Dendritic cell treated with granulocyte-macrophage colony-stimulating factor and Interleukin-4, amounts not matched to agents 40 ng/mL and 50 ng/mL, for 4 days (primary cell): ENCODE measurements at regions not wholly inside any gene's neighbourhood (a gene's known extent, or its start where the extent isn't known, plus 50 kb on each side); places are given as distances from the start of the nearest gene placed in this dataset.

ENCODE experiments used
- H3K27ac Mint-ChIP-seq: one replicate; pipeline ENCODE4 v1.8.0; 2022; ENCODE audit warnings: mild to moderate bottlenecking, mixed read lengths
- H3K27me3 Mint-ChIP-seq: one replicate; pipeline ENCODE4 v1.8.0; 2022; ENCODE audit warnings: mild to moderate bottlenecking, mixed read lengths
- H3K36me3 Mint-ChIP-seq: one replicate; pipeline ENCODE4 v1.8.0; 2022; ENCODE audit warnings: low read depth, mixed read lengths
- H3K4me1 Mint-ChIP-seq: one replicate; pipeline ENCODE4 v1.8.0; 2022; ENCODE audit warnings: low read depth, mixed read lengths
- H3K4me3 Mint-ChIP-seq: one replicate; pipeline ENCODE4 v1.8.0; 2022; ENCODE audit warnings: mild to moderate bottlenecking, moderate library complexity, mixed read lengths
- H3K9me3 Mint-ChIP-seq: one replicate; pipeline ENCODE4 v1.8.0; 2022; ENCODE audit warnings: mixed read lengths
- intact Hi-C: fragments of 100-400 bp; cut with micrococcal nuclease; formaldehyde crosslinking; loops from one replicate; pipeline ENCODE4 v1.15.0; 2022

DNA sequence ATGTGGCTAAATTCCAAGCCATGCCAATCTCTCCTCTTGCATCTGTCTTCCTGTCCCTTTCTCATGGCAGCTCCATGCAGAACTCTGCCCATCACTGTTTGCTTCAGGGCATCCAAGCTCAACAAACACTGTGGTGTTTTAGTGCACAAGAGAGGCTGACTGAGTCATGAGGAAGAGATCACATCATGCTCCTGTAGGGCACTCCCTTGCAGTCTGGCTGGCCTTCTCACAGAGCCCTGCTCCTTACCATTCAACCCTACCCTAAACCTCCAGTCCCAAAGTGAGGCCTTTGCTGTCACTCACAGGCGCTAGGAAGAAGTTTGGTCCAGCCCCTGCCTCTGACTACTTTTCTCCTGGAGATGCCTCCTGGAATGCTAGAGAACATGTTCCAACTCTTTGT, 194.0 kb downstream of the LRATD1 start:
- no peaks in the 10 kb centered on the region for H3K27me3 Mint-ChIP-seq
- no peaks in the 10 kb centered on the region for H3K36me3 Mint-ChIP-seq
- intact Hi-C loops, result no loop called here
- no peaks in the 10 kb centered on the region for H3K4me1 Mint-ChIP-seq
- peaks cover 11% of the 10 kb centered on the region for H3K9me3 Mint-ChIP-seq
- no peak overlapping the region for H3K4me3 Mint-ChIP-seq
- no peak overlapping the region for H3K27ac Mint-ChIP-seq

GRCh38 chr2:14827226-14828023, 194.9 kb downstream of the LRATD1 start:
- intact Hi-C loops, result no loop called here
- H3K27me3 Mint-ChIP-seq, result no peaks in the 10 kb centered on the region
- no peaks in the 10 kb centered on the region for H3K4me1 Mint-ChIP-seq
- H3K9me3 Mint-ChIP-seq, result peaks cover 8% of the 10 kb centered on the region
- no peak overlapping the region for H3K4me3 Mint-ChIP-seq
- no peaks in the 10 kb centered on the region for H3K36me3 Mint-ChIP-seq
- H3K27ac Mint-ChIP-seq, result no peak overlapping the region

GRCh38 chr2:14828223-14828622, 195.7 kb downstream of the LRATD1 start:
- Mint-ChIP-seq H3K4me3 (no peak overlapping the region), H3K36me3 (no peaks in the 10 kb centered on the region), H3K27me3 (no peaks in the 10 kb centered on the region), H3K27ac (no peak overlapping the region), H3K4me1 (no peaks in the 10 kb centered on the region), H3K9me3 (peaks cover 8% of the 10 kb centered on the region)
- intact Hi-C loops, result no loop called here

DNA sequence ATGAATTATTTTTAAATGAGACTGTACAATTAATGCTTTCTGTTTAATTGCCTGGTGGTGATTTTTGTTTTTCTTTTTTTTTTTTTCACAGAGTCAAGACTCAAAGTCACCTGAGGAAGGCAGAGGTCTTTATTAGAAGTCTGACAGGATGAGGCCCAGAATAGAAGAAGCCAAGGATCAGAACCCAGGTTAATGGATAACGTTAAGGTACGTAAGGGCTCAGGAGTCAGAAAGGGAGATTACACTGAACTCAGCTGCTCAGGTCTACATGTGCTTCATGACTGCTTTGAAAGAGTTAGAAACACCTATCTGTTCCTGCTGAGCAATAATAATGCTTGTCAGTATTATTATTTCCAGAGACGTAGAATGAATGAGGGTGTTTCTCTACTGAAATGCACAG, 196.5 kb downstream of the LRATD1 start:
- Mint-ChIP-seq H3K27ac (no peak overlapping the region), H3K27me3 (no peaks in the 10 kb centered on the region), H3K9me3 (peaks cover 7% of the 10 kb centered on the region), H3K4me3 (no peak overlapping the region), H3K36me3 (no peaks in the 10 kb centered on the region), H3K4me1 (no peaks in the 10 kb centered on the region)
- intact Hi-C loops, result no loop called here

DNA sequence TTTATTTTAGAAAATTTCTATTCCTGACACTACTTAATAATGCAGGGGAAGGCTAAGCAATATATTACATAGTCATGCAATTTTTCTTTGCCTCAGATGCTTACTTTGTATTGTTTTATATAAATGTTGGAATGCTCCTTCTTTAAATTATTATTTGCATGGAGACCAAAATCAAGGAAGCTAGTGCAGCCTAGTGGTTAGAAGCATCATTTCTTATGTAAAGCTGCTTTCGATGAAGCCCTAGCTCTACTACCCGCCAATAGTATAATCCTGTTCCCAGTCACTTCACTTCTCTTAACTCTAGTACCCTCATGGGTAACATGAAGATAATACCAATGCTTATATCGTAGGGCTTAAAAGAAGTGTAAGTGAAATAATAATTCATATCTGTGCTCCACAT, 198.9 kb downstream of the LRATD1 start:
- H3K27me3 Mint-ChIP-seq, result no peaks in the 10 kb centered on the region
- intact Hi-C loops, result no loop called here
- H3K4me3 Mint-ChIP-seq, result no peak overlapping the region
- H3K36me3 Mint-ChIP-seq, result no peaks in the 10 kb centered on the region
- H3K4me1 Mint-ChIP-seq, result no peaks in the 10 kb centered on the region
- H3K9me3 Mint-ChIP-seq, result peaks cover 12% of the 10 kb centered on the region
- H3K27ac Mint-ChIP-seq, result no peak overlapping the region

DNA sequence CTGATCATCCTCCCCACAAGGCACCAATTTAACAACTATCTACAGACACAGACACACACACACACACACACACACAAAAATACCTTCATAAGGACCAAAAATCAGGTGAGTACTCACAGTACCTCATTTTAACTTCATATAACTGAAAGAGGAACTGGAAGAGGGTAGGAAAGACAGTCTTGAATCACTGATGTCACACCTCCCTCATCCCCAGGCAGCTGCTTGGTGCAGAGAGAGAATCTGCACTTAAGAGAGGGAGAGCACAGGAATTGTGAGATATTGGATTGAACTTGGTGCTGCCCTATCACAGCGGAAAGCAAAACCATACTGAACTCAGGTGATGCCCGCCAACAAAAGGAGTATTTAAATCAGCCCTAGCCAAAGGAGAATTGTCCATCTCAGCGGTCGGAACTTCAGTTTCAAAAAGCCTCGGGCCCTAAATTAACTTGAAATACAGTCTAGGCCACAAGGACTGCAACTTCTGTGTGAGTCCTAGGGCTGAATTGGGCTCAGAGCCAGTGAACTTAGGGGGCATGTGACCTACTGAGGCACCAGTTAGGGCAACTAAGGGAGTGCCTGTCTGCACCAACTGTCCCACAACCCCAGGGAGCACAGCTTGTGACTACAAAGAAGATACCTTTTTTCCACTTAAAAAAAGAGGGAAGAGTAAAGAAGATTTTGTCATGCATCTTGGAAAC, 211.1 kb downstream of the LRATD1 start:
- Mint-ChIP-seq H3K4me3 (no peak overlapping the region), H3K36me3 (no peaks in the 10 kb centered on the region), H3K27ac (no peak overlapping the region), H3K27me3 (no peaks in the 10 kb centered on the region), H3K9me3 (peaks cover 90% of the 10 kb centered on the region), H3K4me1 (no peaks in the 10 kb centered on the region)
- intact Hi-C loops, result no loop called here

- no peaks in the 10 kb centered on the region for H3K4me1 Mint-ChIP-seq
- intact Hi-C loops, result no loop called here
- no peak overlapping the region for H3K4me3 Mint-ChIP-seq
- peaks cover 50% of the 10 kb centered on the region for H3K9me3 Mint-ChIP-seq
- no peaks in the 10 kb centered on the region for H3K27me3 Mint-ChIP-seq
- no peak overlapping the region for H3K27ac Mint-ChIP-seq
- no peaks in the 10 kb centered on the region for H3K36me3 Mint-ChIP-seq
Observed at GRCh38 chr2:14855751-14856150, 223.2 kb downstream of the LRATD1 start.

- no peak overlapping the region for H3K4me3 Mint-ChIP-seq
- intact Hi-C loops, result no loop called here
- no peaks in the 10 kb centered on the region for H3K27me3 Mint-ChIP-seq
- no peaks in the 10 kb centered on the region for H3K36me3 Mint-ChIP-seq
- H3K27ac Mint-ChIP-seq, result no peak overlapping the region
- H3K9me3 Mint-ChIP-seq, result peaks cover 35% of the 10 kb centered on the region
- H3K4me1 Mint-ChIP-seq, result no peaks in the 10 kb centered on the region
Observed at GRCh38 chr2:14861181-14861580, 228.7 kb downstream of the LRATD1 start.

DNA sequence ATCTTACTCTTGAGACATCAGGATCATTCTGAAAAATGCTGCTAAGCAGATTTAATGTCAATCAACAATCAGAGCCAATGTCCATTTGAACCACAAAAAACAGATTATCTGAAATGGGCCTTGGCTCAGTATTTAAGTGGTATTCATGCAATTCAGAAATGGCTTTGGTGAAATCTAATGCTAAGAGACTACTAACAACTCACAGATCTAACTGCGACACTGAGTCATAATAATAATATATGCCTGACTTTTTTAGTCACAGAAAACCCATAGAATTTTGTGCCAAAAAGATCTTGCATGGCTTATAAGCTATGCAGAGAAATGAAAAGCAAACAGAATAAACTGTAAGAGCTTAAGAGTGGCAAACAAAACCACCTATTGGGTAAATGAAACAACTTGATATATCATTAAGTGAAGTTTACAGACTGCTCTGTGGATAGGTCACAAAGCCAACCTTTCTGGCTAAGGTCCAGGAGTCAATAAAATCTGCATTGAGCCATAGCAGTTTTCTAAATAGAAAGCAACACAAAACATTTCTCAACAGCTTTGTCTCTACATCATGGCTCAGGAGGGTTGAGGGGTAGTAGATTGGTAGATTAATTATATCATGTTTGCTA, 234.3 kb downstream of the LRATD1 start:
- Mint-ChIP-seq H3K4me1 (no peaks in the 10 kb centered on the region), H3K27ac (no peak overlapping the region), H3K27me3 (no peaks in the 10 kb centered on the region), H3K9me3 (peaks cover 36% of the 10 kb centered on the region), H3K4me3 (no peak overlapping the region), H3K36me3 (no peaks in the 10 kb centered on the region)
- intact Hi-C loops, result no loop called here

GRCh38 chr2:14867853-14868252, 235.3 kb downstream of the LRATD1 start:
- H3K4me1 Mint-ChIP-seq, result no peaks in the 10 kb centered on the region
- H3K27ac Mint-ChIP-seq, result no peak overlapping the region
- H3K4me3 Mint-ChIP-seq, result no peak overlapping the region
- H3K9me3 Mint-ChIP-seq, result peaks cover 42% of the 10 kb centered on the region
- H3K36me3 Mint-ChIP-seq, result no peaks in the 10 kb centered on the region
- H3K27me3 Mint-ChIP-seq, result no peaks in the 10 kb centered on the region
- intact Hi-C loops, result no loop called here

GRCh38 chr2:14872779-14873325, 240.3 kb downstream of the LRATD1 start:
- intact Hi-C loops, result no loop called here
- H3K27ac Mint-ChIP-seq, result no peak overlapping the region
- no peak overlapping the region for H3K4me3 Mint-ChIP-seq
- no peaks in the 10 kb centered on the region for H3K36me3 Mint-ChIP-seq
- H3K9me3 Mint-ChIP-seq, result peaks cover 41% of the 10 kb centered on the region
- no peaks in the 10 kb centered on the region for H3K27me3 Mint-ChIP-seq
- no peaks in the 10 kb centered on the region for H3K4me1 Mint-ChIP-seq

DNA sequence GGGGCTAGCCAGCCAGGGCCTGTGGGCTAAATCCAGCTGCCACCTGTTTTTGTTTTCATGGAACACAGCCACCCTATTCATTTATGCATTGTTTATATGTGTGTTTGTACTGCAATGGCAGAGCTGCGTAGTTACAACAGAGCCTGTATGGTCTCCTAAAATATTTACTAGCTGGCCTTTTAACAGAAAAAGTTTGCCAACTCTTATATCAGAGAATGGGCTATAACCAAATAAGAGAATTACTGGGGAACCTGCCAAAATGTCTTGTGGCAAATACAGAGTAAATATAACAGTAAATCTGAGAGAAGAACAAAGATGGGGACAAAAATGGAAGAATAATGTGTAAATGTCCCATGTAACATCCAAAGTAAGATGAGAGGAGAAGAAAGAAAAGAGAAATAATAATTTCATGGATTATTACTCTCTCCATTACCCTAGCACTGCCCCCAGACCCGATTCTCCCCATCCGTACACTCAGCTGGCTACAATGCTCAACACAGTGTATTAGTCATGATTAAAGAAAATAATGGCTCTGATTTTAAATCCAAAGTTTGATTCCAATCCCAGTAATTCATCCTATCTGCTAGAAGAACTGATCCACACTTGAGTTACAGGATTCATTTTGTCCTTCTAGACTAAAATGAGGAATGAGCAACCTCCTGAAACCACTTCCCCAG, 249.3 kb downstream of the LRATD1 start:
- Mint-ChIP-seq H3K4me1 (no peaks in the 10 kb centered on the region), H3K9me3 (peaks cover 2% of the 10 kb centered on the region), H3K36me3 (no peaks in the 10 kb centered on the region), H3K4me3 (no peak overlapping the region), H3K27me3 (no peaks in the 10 kb centered on the region), H3K27ac (no peak overlapping the region)
- intact Hi-C loops, result no loop called here

DNA sequence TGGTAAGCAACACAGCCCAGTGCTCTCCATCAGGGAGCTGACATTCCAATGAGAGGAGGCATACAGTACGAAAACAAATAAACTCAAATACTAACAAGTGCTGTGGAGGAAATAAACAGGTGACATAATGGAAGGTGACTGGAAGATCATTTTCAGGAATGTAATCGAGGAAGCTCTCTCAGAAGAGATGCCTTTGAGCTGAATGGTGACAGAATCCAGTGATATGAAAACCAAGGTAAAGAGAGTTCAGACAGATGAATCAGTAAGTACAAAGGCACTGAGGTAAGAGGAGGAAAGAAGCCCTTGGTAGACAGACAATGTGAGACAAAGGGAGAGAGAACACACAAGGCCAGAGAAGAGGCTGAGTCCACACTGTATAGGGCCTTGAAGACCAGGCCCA, 252.1 kb downstream of the LRATD1 start:
- Mint-ChIP-seq H3K4me3 (no peak overlapping the region), H3K9me3 (no peaks in the 10 kb centered on the region), H3K4me1 (no peaks in the 10 kb centered on the region), H3K27ac (no peak overlapping the region), H3K36me3 (no peaks in the 10 kb centered on the region), H3K27me3 (no peaks in the 10 kb centered on the region)
- intact Hi-C loops, result no loop called here

GRCh38 chr2:14891546-14891945, 259.0 kb downstream of the LRATD1 start:
- intact Hi-C loops, result no loop called here
- Mint-ChIP-seq H3K36me3 (no peaks in the 10 kb centered on the region), H3K27me3 (no peaks in the 10 kb centered on the region), H3K27ac (no peak overlapping the region), H3K4me1 (no peaks in the 10 kb centered on the region), H3K4me3 (no peak overlapping the region), H3K9me3 (no peaks in the 10 kb centered on the region)
